WERI-Rb-1 (cell line): ENCODE measurements at regions not wholly inside any gene's neighbourhood (a gene's known extent, or its start where the extent isn't known, plus 50 kb on each side); places are given as distances from the start of the nearest gene placed in this dataset.

ENCODE experiments used
- DNase-seq: peaks from one replicate; pipeline ENCODE4 v3.0.0-alpha.2; 2020
- H3K27ac ChIP-seq: fragments of 250-450 bp; sonication (Bioruptor Pico); 2 replicates; pipeline ENCODE4 v1.5.1; 2020; ENCODE audit warnings: mild to moderate bottlenecking, moderate library complexity
- H3K27me3 ChIP-seq: fragments of 250-450 bp; sonication (Bioruptor Pico); 2 replicates; pipeline ENCODE4 v1.5.1; 2021; ENCODE audit warnings: mild to moderate bottlenecking, low read depth, moderate library complexity; ENCODE audit not compliant: insufficient read depth, severe bottlenecking
- H3K36me3 ChIP-seq: fragments of 250-450 bp; sonication (Bioruptor Pico); 2 replicates; pipeline ENCODE4 v1.5.1; 2020; ENCODE audit warnings: mild to moderate bottlenecking, moderate library complexity
- H3K4me3 ChIP-seq: 2 replicates; pipeline ENCODE4 v1.5.1; 2011; ENCODE audit warnings: low read depth, mild to moderate bottlenecking, control low read depth, low read length
- H3K9me3 ChIP-seq: fragments of 250-450 bp; sonication (Bioruptor Pico); 2 replicates; pipeline ENCODE4 v1.5.1; 2021; ENCODE audit warnings: mild to moderate bottlenecking, moderate library complexity; ENCODE audit not compliant: severe bottlenecking
- CTCF ChIP-seq: IDR thresholded peaks from 2 replicates; pipeline ENCODE4 v1.5.1; 2011; ENCODE audit warnings: low read depth, mild to moderate bottlenecking, control low read depth, inconsistent platforms, low read length

- no peak for TF ChIP-seq CTCF
- Histone ChIP-seq H3K4me3 (no peak overlapping the region), H3K36me3 (no peaks in the 10 kb centered on the region), H3K27me3 (no peaks in the 10 kb centered on the region), H3K27ac (no peak overlapping the region), H3K9me3 (no peaks in the 10 kb centered on the region)
- DNase-seq, result no peak
These were observed 451.0 kb upstream of the ZNF507 start for GRCh38 chr19:31894451-31894850.

GRCh38 chr19:31897292-31897691 lies 448.1 kb upstream of the ZNF507 start:
- no peak for TF ChIP-seq CTCF
- H3K27ac ChIP-seq, result no peak overlapping the region
- no peaks in the 10 kb centered on the region for H3K9me3 ChIP-seq
- no peaks in the 10 kb centered on the region for H3K27me3 ChIP-seq
- DNase-seq, result no peak
- H3K36me3 ChIP-seq, result no peaks in the 10 kb centered on the region
- no peak overlapping the region for H3K4me3 ChIP-seq

GRCh38 chr19:31900991-31901390 lies 444.4 kb upstream of the ZNF507 start:
- no peak overlapping the region for H3K27ac ChIP-seq
- H3K4me3 ChIP-seq, result no peak overlapping the region

GRCh38 chr19:31902821-31903220 lies 442.6 kb upstream of the ZNF507 start:
- no peak for TF ChIP-seq CTCF
- no peak overlapping the region for H3K27ac ChIP-seq
- no peak overlapping the region for H3K4me3 ChIP-seq
- no peaks in the 10 kb centered on the region for H3K27me3 ChIP-seq
- H3K9me3 ChIP-seq, result no peaks in the 10 kb centered on the region
- DNase-seq, result no peak
- no peaks in the 10 kb centered on the region for H3K36me3 ChIP-seq

More at GRCh38 chr19:31900991-31901390, 444.4 kb upstream of the ZNF507 start:
- no peaks in the 10 kb centered on the region for H3K36me3 ChIP-seq
- H3K27me3 ChIP-seq, result no peaks in the 10 kb centered on the region
- no peaks in the 10 kb centered on the region for H3K9me3 ChIP-seq
- no peak for DNase-seq
- no peak for TF ChIP-seq CTCF

GRCh38 chr19:31903979-31904378 lies 441.4 kb upstream of the ZNF507 start:
- no peak overlapping the region for H3K27ac ChIP-seq
- no peaks in the 10 kb centered on the region for H3K36me3 ChIP-seq
- H3K27me3 ChIP-seq, result no peaks in the 10 kb centered on the region
- H3K9me3 ChIP-seq, result no peaks in the 10 kb centered on the region
- no peak overlapping the region for H3K4me3 ChIP-seq
- DNase-seq, result no peak
- no peak for TF ChIP-seq CTCF

GRCh38 chr19:31906111-31906871 lies 439.1 kb upstream of the ZNF507 start:
- no peaks in the 10 kb centered on the region for H3K36me3 ChIP-seq
- no peaks in the 10 kb centered on the region for H3K27me3 ChIP-seq
- no peaks in the 10 kb centered on the region for H3K9me3 ChIP-seq
- DNase-seq, result no peak
- TF ChIP-seq CTCF, result no peak
- H3K4me3 ChIP-seq, result no peak overlapping the region
- no peak overlapping the region for H3K27ac ChIP-seq
